ENCODE measurements at regions not wholly inside any gene's neighbourhood (a gene's known extent, or its start where the extent isn't known, plus 50 kb on each side); places are given as distances from the start of the nearest gene placed in this dataset.

- no peak overlapping the region for H3K27ac Mint-ChIP-seq (ENCODE audit: unreplicated experiment)
- no peak for DNase-seq (ENCODE audit: extremely low spot score, unreplicated experiment)
- TF ChIP-seq CTCF (IDR thresholded peaks at IDR 0.05), result no peak
- H3K27me3 Mint-ChIP-seq (ENCODE audit: unreplicated experiment), result no peaks in the 10 kb centered on the region
- H3K9me3 Mint-ChIP-seq (ENCODE audit: unreplicated experiment), result no peaks in the 10 kb centered on the region
- H3K4me3 Mint-ChIP-seq (ENCODE audit: unreplicated experiment), result no peak overlapping the region
- H3K36me3 Mint-ChIP-seq (ENCODE audit: unreplicated experiment), result no peaks in the 10 kb centered on the region
- peaks cover 55% of the 10 kb centered on the region for H3K4me1 Mint-ChIP-seq (ENCODE audit: unreplicated experiment)
Measured at GRCh38 chr15:62899090-62899493, 143.5 kb upstream of the TPM1 start.

- Mint-ChIP-seq H3K9me3 (ENCODE audit: unreplicated experiment) (no peaks in the 10 kb centered on the region), H3K4me1 (ENCODE audit: unreplicated experiment) (peaks cover 46% of the 10 kb centered on the region), H3K27ac (ENCODE audit: unreplicated experiment) (peak overlapping the region; percentile 11), H3K4me3 (ENCODE audit: unreplicated experiment) (no peak overlapping the region), H3K27me3 (ENCODE audit: unreplicated experiment) (no peaks in the 10 kb centered on the region), H3K36me3 (ENCODE audit: unreplicated experiment) (no peaks in the 10 kb centered on the region)
- no peak for DNase-seq (ENCODE audit: extremely low spot score, unreplicated experiment)
- no peak for TF ChIP-seq CTCF (IDR thresholded peaks at IDR 0.05)
Measured at GRCh38 chr15:62900071-62900802, 142.3 kb upstream of the TPM1 start.

- DNase-seq (ENCODE audit: extremely low spot score, unreplicated experiment), result no peak
- H3K27ac Mint-ChIP-seq (ENCODE audit: unreplicated experiment), result no peak overlapping the region
- no peak for TF ChIP-seq CTCF (IDR thresholded peaks at IDR 0.05)
- H3K27me3 Mint-ChIP-seq (ENCODE audit: unreplicated experiment), result no peaks in the 10 kb centered on the region
- H3K4me1 Mint-ChIP-seq (ENCODE audit: unreplicated experiment), result peaks cover 37% of the 10 kb centered on the region
- H3K4me3 Mint-ChIP-seq (ENCODE audit: unreplicated experiment), result no peak overlapping the region
- no peaks in the 10 kb centered on the region for H3K36me3 Mint-ChIP-seq (ENCODE audit: unreplicated experiment)
- no peaks in the 10 kb centered on the region for H3K9me3 Mint-ChIP-seq (ENCODE audit: unreplicated experiment)
Measured at GRCh38 chr15:62901087-62901486, 141.5 kb upstream of the TPM1 start.

GRCh38 chr15:62901909-62902546, 140.5 kb upstream of the TPM1 start:
- no peaks in the 10 kb centered on the region for H3K27me3 Mint-ChIP-seq (ENCODE audit: unreplicated experiment)
- H3K27ac Mint-ChIP-seq (ENCODE audit: unreplicated experiment), result no peak overlapping the region
- H3K4me1 Mint-ChIP-seq (ENCODE audit: unreplicated experiment), result peaks cover 28% of the 10 kb centered on the region
- no peaks in the 10 kb centered on the region for H3K9me3 Mint-ChIP-seq (ENCODE audit: unreplicated experiment)
- H3K36me3 Mint-ChIP-seq (ENCODE audit: unreplicated experiment), result no peaks in the 10 kb centered on the region
- H3K4me3 Mint-ChIP-seq (ENCODE audit: unreplicated experiment), result no peak overlapping the region
- no peak for DNase-seq (ENCODE audit: extremely low spot score, unreplicated experiment)
- TF ChIP-seq CTCF (IDR thresholded peaks at IDR 0.05), result no peak

GRCh38 chr15:62902821-62903220, 139.7 kb upstream of the TPM1 start:
- Mint-ChIP-seq H3K4me3 (ENCODE audit: unreplicated experiment) (no peak overlapping the region), H3K9me3 (ENCODE audit: unreplicated experiment) (no peaks in the 10 kb centered on the region), H3K4me1 (ENCODE audit: unreplicated experiment) (peaks cover 20% of the 10 kb centered on the region), H3K36me3 (ENCODE audit: unreplicated experiment) (no peaks in the 10 kb centered on the region), H3K27me3 (ENCODE audit: unreplicated experiment) (no peaks in the 10 kb centered on the region), H3K27ac (ENCODE audit: unreplicated experiment) (no peak overlapping the region)
- DNase-seq (ENCODE audit: extremely low spot score, unreplicated experiment), result no peak
- TF ChIP-seq CTCF (IDR thresholded peaks at IDR 0.05), result no peak

Measured in osteocyte (in vitro differentiated cells).